Skeletal muscle tissue (tissue), 3 donors: ENCODE measurements at regions not wholly inside any gene's neighbourhood (a gene's known extent, or its start where the extent isn't known, plus 50 kb on each side); places are given as distances from the start of the nearest gene placed in this dataset.
"Not testable (repeated sequence)": the region's sequence is repeated elsewhere in the genome, so short reads cannot be mapped to it uniquely, and the experiment has no call there.

Source experiments
- H3K27ac ChIP-seq: one replicate; pipeline ENCODE4 v1.7.0; 2013; ENCODE audit warnings: mild to moderate bottlenecking, low read depth, low read length, inconsistent platforms
- H3K27me3 ChIP-seq, 3 donors: one replicate each; pipeline ENCODE4 v1.7.0; 2013; ENCODE audit warnings: low read length in 3 of 3; ENCODE audit not compliant: control insufficient read depth in 3 of 3, insufficient read depth in 3 of 3
- H3K36me3 ChIP-seq, 3 donors: one replicate each; pipeline ENCODE4 v1.7.0; 2013; ENCODE audit warnings: low read length in 3 of 3; ENCODE audit not compliant: control insufficient read depth in 3 of 3, insufficient read depth in 3 of 3
- H3K4me1 ChIP-seq, 3 donors: one replicate each; pipeline ENCODE4 v1.7.0; 2013; ENCODE audit warnings: low read length in 3 of 3, mild to moderate bottlenecking in 3 of 3; ENCODE audit not compliant: control insufficient read depth in 3 of 3, insufficient read depth in 3 of 3
- H3K4me3 ChIP-seq, 3 donors: one replicate each; pipeline ENCODE4 v1.7.0; 2013; ENCODE audit warnings: low read length in 3 of 3
- H3K9ac ChIP-seq, 3 donors: one replicate each; pipeline ENCODE4 v1.7.0; 2013; ENCODE audit warnings: low read length in 3 of 3, mild to moderate bottlenecking in 3 of 3, moderate library complexity in 2 of 3, low read depth in 1 of 3
- H3K9me3 ChIP-seq, 3 donors: one replicate each; pipeline ENCODE4 v1.7.0; 2013; ENCODE audit warnings: low read length in 3 of 3; ENCODE audit not compliant: control insufficient read depth in 3 of 3
- donor health status: Osteomylitis.

DNA sequence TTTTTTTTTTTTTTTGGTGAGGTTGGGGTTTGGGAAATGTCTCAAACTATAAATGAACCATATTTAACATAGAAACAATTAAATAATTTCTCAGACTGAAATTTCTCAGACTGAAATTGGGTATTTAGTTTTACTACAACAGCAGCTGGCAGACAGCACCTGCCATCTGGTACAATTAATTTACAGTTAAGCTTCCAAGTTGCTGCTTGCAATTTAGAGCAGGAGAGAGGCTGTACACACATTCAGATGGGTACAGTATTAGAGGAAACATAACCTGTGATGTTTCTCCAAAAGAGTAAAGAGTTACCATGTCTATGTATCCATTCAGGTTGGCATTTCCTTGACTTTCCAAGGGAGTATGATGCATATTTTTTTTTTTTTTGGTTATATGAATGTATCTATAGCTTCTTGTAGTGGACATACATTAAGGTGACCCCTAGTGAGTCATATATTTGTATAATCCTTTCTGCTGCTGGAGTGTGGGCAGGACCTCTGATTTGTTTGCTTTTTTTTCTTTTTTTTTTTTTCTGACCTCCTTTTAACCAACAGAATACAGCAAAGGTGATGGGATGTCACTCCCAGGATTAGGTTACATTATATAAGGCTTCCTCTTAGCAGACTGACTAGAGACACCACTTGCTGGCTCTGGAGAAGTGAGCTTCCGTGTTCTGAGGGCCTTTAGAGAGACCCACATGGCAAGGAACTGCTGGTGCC, 201.7 kb downstream of the PTH2R start:
- Histone ChIP-seq H3K4me3 (no peak overlapping the region), H3K27ac (no peak overlapping the region), H3K9ac (no peak overlapping the region), H3K9me3 (peaks cover 0 to 2% (median 0%) of the 10 kb centered on the region in 3 donors), H3K36me3 (no peaks in the 10 kb centered on the region), H3K4me1 (no peaks in the 10 kb centered on the region), H3K27me3 (no peaks in the 10 kb centered on the region)

DNA sequence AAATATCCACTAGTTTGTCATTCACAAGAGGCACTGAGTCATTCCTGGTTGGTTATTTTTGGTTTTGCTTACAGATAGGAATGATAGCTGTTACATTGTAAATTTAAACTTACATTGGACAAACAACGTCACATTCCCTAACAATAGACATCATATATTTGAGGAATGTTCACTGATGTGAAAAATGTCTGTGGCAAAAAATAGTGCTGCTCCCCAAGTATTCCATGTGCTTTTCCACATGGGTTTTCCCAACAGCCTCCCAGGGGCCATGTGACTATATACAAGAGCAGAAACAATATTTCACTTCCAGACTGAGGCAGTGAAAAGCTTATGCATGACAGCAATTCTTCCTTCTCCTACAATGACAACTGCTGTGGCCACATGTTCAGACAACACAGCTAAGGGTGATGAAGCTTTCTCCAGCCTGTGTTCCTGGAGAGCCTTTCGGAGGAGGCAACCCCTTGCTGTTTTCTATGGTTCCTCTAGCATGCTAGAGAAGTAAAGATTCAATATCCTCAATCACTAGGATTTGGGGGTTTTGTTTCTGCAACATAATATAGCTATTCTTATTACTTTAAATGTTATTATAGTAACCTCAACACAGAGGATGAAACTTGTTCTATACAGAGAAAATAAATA, 202.7 kb downstream of the PTH2R start:
- no peak overlapping the region for H3K9ac ChIP-seq
- peaks cover 0 to 2% (median 0%) of the 10 kb centered on the region in 3 donors for H3K9me3 ChIP-seq
- no peaks in the 10 kb centered on the region for H3K36me3 ChIP-seq
- no peaks in the 10 kb centered on the region for H3K27me3 ChIP-seq
- no peaks in the 10 kb centered on the region for H3K4me1 ChIP-seq
- no peak overlapping the region for H3K27ac ChIP-seq
- H3K4me3 ChIP-seq: no peak overlapping the region

DNA sequence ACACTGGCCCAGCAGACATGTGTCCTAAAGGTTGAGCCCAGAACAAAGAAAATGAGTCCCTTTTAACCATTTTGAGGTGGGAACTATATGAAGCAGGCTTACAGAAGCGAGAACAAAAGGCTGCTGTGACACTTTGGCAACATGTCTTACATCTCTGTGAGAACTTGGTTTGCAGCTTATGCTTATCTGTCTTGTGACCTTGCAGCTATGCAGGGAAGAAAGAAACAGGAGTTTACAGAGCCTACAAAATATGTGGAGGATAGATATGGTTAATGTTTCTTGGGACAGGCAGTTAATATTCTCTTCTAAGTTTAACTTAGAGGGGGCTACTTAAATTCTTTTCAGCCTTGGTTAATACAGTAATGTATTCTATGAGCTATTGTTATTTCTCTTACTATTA, 209.1 kb downstream of the PTH2R start:
- H3K36me3 ChIP-seq, H3K4me1 ChIP-seq, H3K9me3 ChIP-seq, H3K27me3 ChIP-seq, H3K9ac ChIP-seq, H3K4me3 ChIP-seq, H3K27ac ChIP-seq: not testable (repeated sequence)

DNA sequence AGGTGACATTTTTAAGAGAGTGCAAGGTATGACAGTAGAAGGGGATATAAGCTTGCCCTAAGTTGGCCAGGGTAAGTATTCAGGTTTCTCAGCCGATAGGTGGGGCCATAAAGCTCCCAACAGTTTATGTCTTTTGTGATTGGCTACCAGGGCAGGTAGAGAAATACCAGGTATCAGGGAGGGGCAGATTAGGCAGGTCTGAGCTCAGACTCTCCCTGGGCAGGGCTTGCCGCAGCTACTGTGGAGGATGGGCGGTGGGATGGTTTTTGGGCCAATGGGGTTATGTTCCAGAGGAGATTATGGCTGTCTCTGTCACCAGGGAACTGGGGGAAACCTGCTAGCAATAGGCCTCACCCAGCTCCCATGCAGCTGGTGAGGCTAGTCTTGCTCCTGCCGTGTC, 211.6 kb downstream of the PTH2R start:
- Histone ChIP-seq H3K27ac (no peak overlapping the region), H3K36me3 (no peaks in the 10 kb centered on the region), H3K4me3 (no peak overlapping the region)

DNA sequence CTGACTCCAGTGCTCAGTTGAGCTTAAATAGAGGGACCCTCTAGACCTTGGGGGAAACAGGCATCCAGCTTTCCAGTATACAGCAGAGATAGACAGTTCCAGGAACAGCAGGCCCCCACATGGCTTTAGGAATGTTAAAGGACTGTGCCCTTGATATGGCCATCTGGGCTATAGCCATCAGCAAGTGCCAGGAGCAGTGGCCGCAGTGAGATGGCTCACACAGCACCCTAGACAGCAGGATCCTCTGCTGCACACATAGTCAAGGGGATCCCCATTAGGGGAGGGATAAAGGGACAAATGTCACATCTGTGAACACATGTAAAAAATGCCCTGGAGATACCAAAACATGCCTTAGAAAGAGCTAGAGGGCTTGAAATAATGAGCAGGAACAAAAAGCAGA, 213.4 kb downstream of the PTH2R start:
- H3K27ac ChIP-seq: no peak overlapping the region
- H3K27me3 ChIP-seq: no peaks in the 10 kb centered on the region
- no peak overlapping the region for H3K9ac ChIP-seq
- no peaks in the 10 kb centered on the region for H3K36me3 ChIP-seq
- H3K4me1 ChIP-seq: no peaks in the 10 kb centered on the region
- no peak overlapping the region for H3K4me3 ChIP-seq
- no peaks in the 10 kb centered on the region for H3K9me3 ChIP-seq

More for the DNA sequence above, 211.6 kb downstream of the PTH2R start:
- Histone ChIP-seq H3K9ac (no peak overlapping the region), H3K27me3 (no peaks in the 10 kb centered on the region), H3K9me3 (no peaks in the 10 kb centered on the region), H3K4me1 (no peaks in the 10 kb centered on the region)

DNA sequence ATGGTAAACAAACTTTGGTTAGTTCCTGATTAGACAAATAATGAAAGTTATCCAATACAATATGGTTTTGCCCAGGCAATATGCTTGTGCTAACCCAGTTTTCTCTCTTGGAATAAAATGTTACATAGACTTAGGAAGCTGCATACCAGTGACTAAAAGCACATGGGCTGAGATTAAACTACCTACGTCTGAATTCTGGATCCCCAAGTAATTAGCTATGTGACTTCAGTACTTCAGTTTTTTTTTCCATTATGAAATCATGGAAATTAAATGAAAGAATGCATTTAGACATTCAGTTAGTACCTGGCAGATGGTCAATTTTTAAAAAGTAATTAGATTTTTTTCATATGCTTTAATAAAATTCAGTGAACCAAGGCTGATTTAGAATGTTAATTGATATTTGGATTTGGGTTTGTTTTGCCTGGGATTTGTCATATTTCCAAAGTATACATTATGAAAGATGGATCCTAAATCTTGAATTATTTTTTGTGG, 213.9 kb downstream of the PTH2R start:
- Histone ChIP-seq H3K27ac (no peak overlapping the region), H3K36me3 (no peaks in the 10 kb centered on the region), H3K9me3 (no peaks in the 10 kb centered on the region), H3K9ac (no peak overlapping the region), H3K27me3 (no peaks in the 10 kb centered on the region), H3K4me1 (no peaks in the 10 kb centered on the region), H3K4me3 (no peak overlapping the region)

DNA sequence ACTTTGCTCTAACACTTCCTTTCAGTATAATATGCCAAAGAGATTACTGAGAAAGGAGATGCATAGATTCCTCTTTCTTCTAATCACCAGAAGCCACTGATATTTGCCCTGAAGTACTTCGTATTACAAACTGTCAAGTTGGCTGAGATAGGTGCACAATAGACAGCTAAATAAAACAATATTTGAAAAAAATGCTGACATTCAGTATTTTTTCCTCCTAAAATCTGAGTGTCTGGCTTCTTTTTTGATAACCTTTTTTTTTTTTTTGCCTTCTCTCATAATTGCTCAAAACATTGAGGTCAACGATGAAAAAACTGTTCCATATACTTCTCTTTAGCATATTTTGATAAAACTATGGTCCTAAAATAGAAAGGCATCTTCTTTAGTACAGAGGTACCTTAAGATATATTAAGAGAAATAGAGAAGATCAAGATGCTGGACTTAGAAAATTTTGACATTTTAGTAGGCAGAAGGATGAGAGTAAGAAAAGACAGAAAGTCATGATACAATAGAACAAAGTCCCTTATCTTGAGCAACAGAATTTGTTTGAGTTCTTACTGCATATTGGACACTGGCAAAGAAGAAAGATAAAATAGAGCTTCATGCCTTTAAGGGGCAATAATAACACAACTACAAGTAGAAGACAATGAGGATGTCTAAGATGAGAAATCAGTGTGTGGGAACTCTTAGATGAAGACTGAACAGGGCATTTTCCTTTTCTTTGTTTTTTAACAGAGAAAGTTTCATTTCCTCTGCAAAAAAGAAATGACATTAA, 220.7 kb downstream of the PTH2R start:
- H3K27ac ChIP-seq: no peak overlapping the region
- H3K36me3 ChIP-seq: no peaks in the 10 kb centered on the region
- no peaks in the 10 kb centered on the region for H3K4me1 ChIP-seq
- H3K9ac ChIP-seq: no peak overlapping the region
- H3K27me3 ChIP-seq: no peaks in the 10 kb centered on the region
- H3K9me3 ChIP-seq: no peaks in the 10 kb centered on the region
- no peak overlapping the region for H3K4me3 ChIP-seq

DNA sequence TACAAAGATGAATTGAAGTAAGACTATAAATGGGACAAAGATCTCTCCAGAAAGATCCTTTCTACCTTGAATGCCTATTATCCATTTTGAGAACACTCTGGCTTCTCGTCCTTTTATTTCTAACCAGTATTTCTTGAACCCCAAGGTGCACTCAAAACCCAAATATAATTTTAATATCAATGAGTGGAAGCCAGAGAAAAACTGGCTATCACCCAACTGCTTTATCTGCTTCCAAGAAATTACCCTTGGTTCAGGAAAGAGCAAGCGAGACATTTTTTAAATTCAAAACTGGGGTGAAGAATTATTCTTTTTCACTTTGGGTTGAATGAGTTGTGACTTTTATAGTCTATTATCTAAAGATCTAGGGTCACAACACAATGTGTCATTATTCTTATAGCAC, 221.3 kb downstream of the PTH2R start:
- Histone ChIP-seq H3K36me3 (no peaks in the 10 kb centered on the region), H3K4me3 (no peak overlapping the region), H3K9ac (no peak overlapping the region), H3K9me3 (no peaks in the 10 kb centered on the region), H3K4me1 (no peaks in the 10 kb centered on the region), H3K27ac (no peak overlapping the region), H3K27me3 (no peaks in the 10 kb centered on the region)

DNA sequence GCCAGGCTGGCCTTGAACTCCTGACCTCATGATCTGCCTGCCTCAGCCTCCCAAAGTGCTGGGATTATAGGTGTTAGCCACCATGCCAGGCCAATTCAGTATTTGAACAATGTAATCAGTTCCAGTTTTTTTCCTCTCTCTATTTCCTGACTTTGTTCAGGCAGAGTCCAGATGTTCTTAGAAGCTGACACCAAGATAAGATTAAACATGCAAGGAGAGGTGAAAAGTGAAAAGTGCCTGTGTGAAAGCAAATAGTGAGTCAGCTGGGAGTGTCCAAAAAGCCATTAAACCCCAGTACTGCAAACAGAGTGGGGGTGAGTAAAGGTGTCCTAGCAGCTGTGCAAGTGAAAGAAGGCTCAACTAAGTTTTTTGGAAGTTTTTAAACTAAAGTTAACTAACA, 231.5 kb downstream of the PTH2R start:
- no peaks in the 10 kb centered on the region for H3K4me1 ChIP-seq
- H3K4me3 ChIP-seq: no peak overlapping the region
- no peaks in the 10 kb centered on the region for H3K36me3 ChIP-seq
- H3K9me3 ChIP-seq: no peaks in the 10 kb centered on the region
- H3K27me3 ChIP-seq: no peaks in the 10 kb centered on the region
- H3K27ac ChIP-seq: no peak overlapping the region
- H3K9ac ChIP-seq: no peak overlapping the region
